Stimulated activated CD4-positive, alpha-beta T cell treated with anti-CD3 and anti-CD28 coated beads, Interleukin-4, amount 100 ng/mL, for 48 hours (primary cell): ENCODE measurements at regions not wholly inside any gene's neighbourhood (a gene's known extent, or its start where the extent isn't known, plus 50 kb on each side); places are given as distances from the start of the nearest gene placed in this dataset.

Experiments used
- DNase-seq, 2 donors: peaks; one replicate each; pipeline ENCODE4 v3.0.0-alpha.2; 2020; ENCODE audit warnings: low read depth in 2 of 2

DNA sequence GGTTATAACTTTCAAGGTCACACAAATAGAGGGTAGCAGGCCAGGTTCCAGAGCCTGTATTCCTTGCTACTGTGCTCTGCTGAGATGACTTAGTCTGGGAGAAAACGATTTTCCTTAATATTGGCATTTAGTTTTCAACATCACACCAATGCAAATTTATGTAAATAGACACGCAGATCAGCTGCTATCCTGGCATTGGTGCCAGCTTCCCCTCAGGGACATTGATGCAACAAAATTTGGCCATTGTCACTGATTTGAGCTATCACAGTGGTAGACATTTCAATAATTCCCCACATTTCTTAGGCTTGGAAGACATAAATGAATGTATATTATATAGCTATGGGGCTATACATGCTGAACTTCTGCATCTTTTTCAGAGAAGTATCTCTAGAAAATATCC lies 71.6 kb upstream of the ASTN2 start:
- DNase-seq: no peak

DNA sequence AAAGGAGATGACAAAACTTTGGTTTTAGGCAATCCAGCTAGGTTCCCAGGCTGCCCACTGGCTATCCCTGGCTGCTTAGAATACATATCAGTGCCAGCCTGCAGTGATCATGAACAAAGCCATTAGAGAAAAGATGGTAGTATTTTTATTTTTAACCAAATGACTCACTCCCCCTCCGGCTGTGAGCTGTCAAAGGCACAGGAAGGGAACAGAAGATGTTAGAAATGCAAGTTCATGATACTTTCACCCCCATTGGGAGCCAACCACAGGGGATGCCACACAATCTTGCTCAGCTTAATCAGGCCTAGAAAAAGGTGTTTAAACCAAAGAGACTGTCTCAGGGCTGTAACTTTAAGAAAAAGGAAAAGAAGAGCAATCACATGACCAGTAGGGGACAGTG lies 70.3 kb upstream of the ASTN2 start:
- DNase-seq: no peak

DNA sequence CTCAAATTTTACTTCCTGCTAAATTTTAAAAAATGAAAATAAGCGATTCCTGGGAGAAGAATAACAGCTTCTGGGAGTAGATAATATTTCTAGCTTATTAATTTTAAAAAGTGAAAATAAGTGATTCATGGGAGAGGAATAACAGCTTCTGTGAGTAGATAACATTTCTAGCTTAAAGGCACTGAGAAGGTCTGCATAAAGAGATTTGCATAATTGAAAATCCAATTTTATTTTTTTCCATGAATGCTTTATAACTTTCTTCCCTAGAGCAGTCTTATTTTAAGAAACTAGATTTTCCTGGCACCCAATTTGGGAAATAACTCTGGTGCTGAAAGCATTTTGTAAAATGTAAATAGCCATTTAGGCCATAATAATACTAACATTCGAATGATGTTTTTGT lies 65.9 kb upstream of the ASTN2 start:
- DNase-seq: no peak

DNA sequence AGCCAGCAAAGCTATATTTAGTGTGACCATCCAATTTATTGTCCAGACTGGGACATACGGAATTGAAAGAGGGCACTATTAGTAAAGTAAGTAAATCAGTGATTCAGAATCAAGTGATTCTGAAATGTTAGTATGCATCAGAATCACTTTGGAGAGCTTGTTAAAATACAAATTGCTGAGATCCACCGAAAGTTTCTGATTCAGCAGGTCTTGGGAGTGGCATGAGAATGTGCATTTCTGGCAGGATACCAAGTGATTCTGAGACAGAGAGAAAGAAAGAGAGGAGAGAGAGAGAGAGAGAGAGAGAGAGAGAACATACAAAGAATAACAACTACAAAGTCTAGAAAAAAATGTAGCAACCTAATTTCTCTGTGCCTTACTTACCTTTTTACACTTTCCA lies 65.4 kb upstream of the ASTN2 start:
- DNase-seq: no peak

DNA sequence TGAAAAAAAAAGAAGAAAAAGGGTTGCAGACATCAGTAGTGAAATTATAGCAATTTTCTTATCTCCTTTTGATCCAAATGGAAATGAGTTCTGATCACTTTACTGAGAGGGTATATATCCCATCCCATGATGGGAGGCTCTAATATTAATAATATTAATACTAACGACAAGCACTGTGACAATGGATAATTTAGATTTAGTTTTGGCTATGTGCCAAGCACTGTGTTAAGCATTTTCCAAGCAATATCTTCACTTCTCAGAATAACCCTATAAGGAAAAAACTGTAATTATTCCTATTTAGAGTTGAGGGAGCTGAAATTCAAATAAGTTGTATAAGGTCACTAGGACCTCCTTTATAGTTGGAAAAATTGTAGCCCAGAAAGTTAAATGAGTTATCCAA lies 58.4 kb upstream of the ASTN2 start:
- no peak for DNase-seq

DNA sequence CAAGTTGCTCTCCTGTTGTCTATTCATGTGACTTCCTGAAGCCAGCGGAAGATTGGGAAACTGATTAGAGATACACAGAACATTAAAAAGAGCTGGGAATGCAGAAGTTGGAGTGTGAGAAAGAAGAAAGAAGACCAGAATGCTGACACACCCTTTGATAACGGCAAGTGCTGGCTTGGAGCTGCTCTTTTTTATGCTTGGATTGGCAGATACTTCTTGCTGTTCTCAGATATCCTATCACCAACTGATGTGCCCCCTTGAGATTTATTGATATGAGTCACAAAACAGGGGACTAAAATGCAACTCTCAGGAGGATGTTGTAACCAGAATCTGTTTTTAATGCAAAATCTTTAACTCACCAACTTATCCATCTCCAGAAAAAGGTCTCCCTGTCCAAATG lies 56.0 kb upstream of the ASTN2 start:
- no peak for DNase-seq

DNA sequence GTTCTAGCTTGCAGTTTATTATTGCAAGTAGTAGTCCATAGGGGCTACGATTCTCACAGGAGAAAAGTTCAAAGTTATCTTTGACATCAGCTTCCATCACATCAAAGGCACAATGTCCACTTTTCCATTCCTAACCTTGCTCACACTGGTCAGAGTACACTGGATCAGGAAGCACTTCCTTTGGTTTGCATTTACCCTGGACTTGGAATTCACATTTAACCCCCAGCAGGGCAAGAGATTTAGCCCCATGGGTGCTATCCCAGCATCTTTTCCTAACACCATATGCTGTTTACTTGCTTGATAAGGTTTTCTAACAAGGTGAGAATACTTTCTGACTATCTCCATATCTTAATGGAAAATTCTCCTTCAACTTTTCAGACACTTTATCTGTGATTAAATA lies 55.6 kb upstream of the ASTN2 start:
- no peak for DNase-seq

DNA sequence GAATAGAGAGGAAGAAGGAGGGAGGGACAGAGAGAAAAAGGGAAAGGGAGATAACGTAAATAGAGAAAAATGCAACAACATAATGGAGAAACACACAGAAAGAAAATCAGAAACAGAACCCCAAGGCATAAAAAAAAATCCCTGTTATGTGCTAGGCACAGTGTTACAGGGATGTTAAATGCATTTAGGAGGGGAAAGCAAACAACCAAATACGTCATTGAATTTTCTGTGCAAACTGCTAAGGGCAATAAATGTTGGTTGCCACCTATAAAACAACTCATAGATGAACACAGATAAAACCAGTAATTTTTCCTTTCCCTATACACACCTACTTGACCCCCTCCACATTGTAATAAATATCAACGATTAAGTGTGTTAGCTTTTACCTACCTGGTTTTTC lies 51.3 kb upstream of the ASTN2 start:
- no peak for DNase-seq

DNA sequence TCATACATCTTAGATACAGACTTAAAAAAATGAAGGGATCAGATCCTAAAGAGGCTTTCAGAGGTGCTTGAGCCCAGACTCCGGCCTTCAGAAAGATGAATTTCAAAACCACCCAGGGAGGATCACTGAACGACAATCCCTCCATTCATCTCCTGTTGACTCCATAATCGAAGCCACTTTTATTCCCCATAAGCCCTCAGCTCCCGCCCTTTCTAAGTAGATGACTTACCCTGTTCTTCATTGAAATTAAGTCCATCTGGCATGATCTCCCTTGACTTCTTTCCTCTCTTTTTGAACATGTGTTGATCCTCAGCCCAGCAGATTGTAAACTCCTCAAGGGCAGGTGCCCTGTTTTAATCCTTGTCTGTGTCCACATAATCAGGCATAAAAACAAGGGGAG lies 50.8 kb upstream of the ASTN2 start:
- no peak for DNase-seq

DNA sequence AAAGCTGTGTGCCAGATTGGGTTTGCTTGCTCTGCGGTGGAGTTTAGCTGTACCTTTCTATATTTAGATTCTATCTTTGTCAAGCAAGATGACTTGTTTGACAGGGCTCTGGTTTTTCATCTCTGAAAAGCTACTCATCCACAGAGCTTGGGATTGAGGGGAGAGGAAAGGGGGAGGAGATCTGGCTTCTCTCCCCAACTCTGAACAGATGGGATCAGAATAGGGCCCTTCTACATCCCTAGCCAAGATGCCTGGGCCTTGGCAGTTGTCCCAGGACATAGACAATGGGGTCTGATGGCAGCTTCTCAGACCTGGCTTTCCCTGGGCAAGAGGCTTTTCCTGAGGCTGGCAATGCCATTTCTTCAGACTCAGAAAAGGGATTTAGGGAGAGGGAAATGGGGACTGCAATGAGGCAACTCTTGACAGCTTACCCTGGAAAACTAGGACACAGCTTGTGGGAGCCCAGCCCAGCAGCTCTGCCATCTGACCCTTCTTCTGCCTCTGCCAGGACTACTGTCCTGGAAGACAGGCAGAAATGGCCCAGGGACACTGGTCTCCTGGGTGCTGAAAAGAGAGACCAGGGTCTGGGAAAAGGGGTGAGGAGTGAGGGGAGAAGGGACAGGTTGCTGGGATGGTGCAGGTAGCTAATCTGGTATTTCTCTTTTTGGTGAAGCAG lies 50.2 kb upstream of the ASTN2 start:
- DNase-seq: no peak
